K562 (cell line): ENCODE measurements at regions not wholly inside any gene's neighbourhood (a gene's known extent, or its start where the extent isn't known, plus 50 kb on each side); places are given as distances from the start of the nearest gene placed in this dataset.
A peak's percentile ranks its signal among the peaks of the same experiment; 100 is the strongest.

Source experiments
- BMI1 ChIP-seq: fragments of 150-350 bp; IDR thresholded peaks from 2 replicates; pipeline ENCODE4 v1.6.1; 2014; ENCODE audit warnings: low read length
- BRD9 ChIP-seq: fragments of 450-650 bp; IDR thresholded peaks from 2 replicates; pipeline ENCODE4 v1.6.1; 2018; ENCODE audit warnings: low read depth; ENCODE audit not compliant: partially characterized antibody
- CHAMP1 ChIP-seq: fragments of 450-650 bp; IDR thresholded peaks from 2 replicates; pipeline ENCODE4 v1.6.1; 2016; ENCODE audit warnings: mild to moderate bottlenecking
- FOXJ3 ChIP-seq: sonication (generic); formaldehyde crosslinking; IDR thresholded peaks from 2 replicates; pipeline ENCODE4 v1.4.0; 2020; ENCODE audit warnings: mild to moderate bottlenecking, missing genetic modification reagents
- HBP1 ChIP-seq: fragments of 450-650 bp; formaldehyde crosslinking; IDR thresholded peaks from 2 replicates; pipeline ENCODE4 v1.4.0; 2022; ENCODE audit warnings: missing genetic modification characterization
- HCFC1 ChIP-seq: IDR thresholded peaks from 2 replicates; pipeline ENCODE4 v1.6.1; 2012; ENCODE audit warnings: low read depth, low read length, improper control_type of control experiment
- HDAC3 ChIP-seq: fragments of 450-650 bp; IDR thresholded peaks from 2 replicates; pipeline ENCODE4 v1.6.1; 2018; ENCODE audit warnings: borderline replicate concordance, mild to moderate bottlenecking, moderate library complexity; ENCODE audit not compliant: partially characterized antibody
- HDGF ChIP-seq: fragments of 450-650 bp; IDR thresholded peaks from 2 replicates; pipeline ENCODE4 v1.6.1; 2016
- MCM3 ChIP-seq: fragments of 450-650 bp; IDR thresholded peaks from 2 replicates; pipeline ENCODE4 v1.6.1; 2016
- MED1 ChIP-seq: sonication (generic); formaldehyde crosslinking; IDR thresholded peaks from 2 replicates; pipeline ENCODE4 v1.8.1; 2023; ENCODE audit warnings: missing genetic modification reagents, borderline replicate concordance
- NFATC3 ChIP-seq: fragments of 450-650 bp; IDR thresholded peaks from 2 replicates; pipeline ENCODE4 v1.6.1; 2017; ENCODE audit warnings: mild to moderate bottlenecking
- PTRF ChIP-seq: fragments of 450-650 bp; IDR thresholded peaks from 2 replicates; pipeline ENCODE4 v1.6.1; 2016; ENCODE audit warnings: mild to moderate bottlenecking, missing genetic modification characterization, missing compliant biosample characterization
- RB1 ChIP-seq: fragments of 450-650 bp; IDR thresholded peaks from 2 replicates; pipeline ENCODE4 v1.6.1; 2017; ENCODE audit warnings: low read depth, mild to moderate bottlenecking
- RBM22 ChIP-seq: fragments of 200-400 bp; formaldehyde crosslinking; IDR thresholded peaks from 2 replicates; pipeline ENCODE4 v1.6.1; 2018; ENCODE audit warnings: low read length, low read depth; ENCODE audit not compliant: poor library complexity, severe bottlenecking
- RFX5 ChIP-seq: IDR thresholded peaks from 2 replicates; pipeline ENCODE4 v1.6.1; 2011; ENCODE audit warnings: low read depth, mild to moderate bottlenecking, improper control_type of control experiment, low read length
- SIN3A ChIP-seq, 2 experiments: fragments of 150-350 bp in 1 of 2; IDR thresholded peaks; 2 replicates each; pipeline ENCODE4 v1.6.1; 2011 to 2016; ENCODE audit warnings: borderline replicate concordance in 2 of 2, low read depth in 2 of 2, low read length in 2 of 2, mild to moderate bottlenecking in 2 of 2, moderate library complexity in 2 of 2; ENCODE audit not compliant: control insufficient read depth in 1 of 2
- SIN3B ChIP-seq: fragments of 450-650 bp; IDR thresholded peaks from 2 replicates; pipeline ENCODE4 v1.6.1; 2017; ENCODE audit warnings: low read depth, mild to moderate bottlenecking, moderate library complexity
- TBL1XR1 ChIP-seq, 2 experiments: IDR thresholded peaks; 2 replicates each; pipeline ENCODE4 v1.6.1; 2012; ENCODE audit warnings: improper control_type of control experiment in 2 of 2, low read length in 2 of 2, mild to moderate bottlenecking in 1 of 2
- U2AF1 ChIP-seq: fragments of 200-400 bp; formaldehyde crosslinking; optimal IDR thresholded peaks from 2 replicates; pipeline ENCODE3; 2017; ENCODE audit warnings: mild to moderate bottlenecking, low read depth, low read length, moderate library complexity
- ZBTB7A ChIP-seq: IDR thresholded peaks from 2 replicates; pipeline ENCODE4 v1.6.1; 2011; ENCODE audit warnings: low read depth, mild to moderate bottlenecking, low read length, moderate library complexity, borderline replicate concordance; ENCODE audit not compliant: control insufficient read depth
- ZNF121 ChIP-seq: sonication (generic); formaldehyde crosslinking; conservative IDR thresholded peaks from 2 replicates; pipeline ENCODE4 v1.8.0; 2022; ENCODE audit warnings: missing genetic modification reagents
- ZNF696 ChIP-seq: fragments of 250-450 bp; sonication (Bioruptor Pico); conservative IDR thresholded peaks from 2 replicates; pipeline ENCODE4 v1.4.0; 2020; ENCODE audit warnings: mild to moderate bottlenecking, moderate library complexity
- TF ChIP-seq, protein P1 (sequence below): fragments of 250-450 bp; sonication (Bioruptor Pico); IDR thresholded peaks from 2 replicates; pipeline ENCODE4 v1.9.0; 2021; ENCODE audit warnings: mild to moderate bottlenecking
- TF ChIP-seq, protein P2 (sequence below): fragments of 450-650 bp; formaldehyde crosslinking; IDR thresholded peaks from 2 replicates; pipeline ENCODE4 v1.4.0; 2020; ENCODE audit warnings: mild to moderate bottlenecking, moderate library complexity

DNA sequence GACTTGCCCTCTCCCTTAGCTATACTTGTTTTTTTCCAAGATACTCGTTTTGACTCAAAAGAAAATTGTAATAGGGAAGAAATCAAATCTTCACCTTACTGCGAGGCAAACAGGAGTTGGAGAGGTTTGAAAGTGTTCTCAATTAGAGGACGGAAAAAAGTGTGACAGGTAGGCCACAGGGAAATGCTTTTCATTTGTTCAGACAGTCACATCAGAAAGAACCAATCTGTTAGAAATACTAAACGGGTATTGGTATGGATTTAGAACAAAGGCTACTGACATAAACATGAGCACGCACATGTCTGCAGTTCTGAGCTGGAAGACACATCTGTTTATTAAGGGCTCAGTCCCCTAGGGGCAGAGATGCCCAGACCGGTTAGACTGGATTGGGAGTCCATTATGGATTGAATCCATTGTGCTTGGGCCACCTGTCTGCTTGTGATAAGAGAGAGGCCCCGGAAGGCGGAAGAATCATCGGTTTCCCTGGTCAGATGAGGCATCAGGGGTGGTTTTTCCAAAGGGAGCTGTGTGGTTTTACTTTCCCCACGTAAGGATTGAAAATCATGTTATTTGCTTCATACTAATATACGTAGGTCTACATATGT lies 220.9 kb upstream of the MYLIP start (continued):
- TF ChIP-seq, protein P1, sequence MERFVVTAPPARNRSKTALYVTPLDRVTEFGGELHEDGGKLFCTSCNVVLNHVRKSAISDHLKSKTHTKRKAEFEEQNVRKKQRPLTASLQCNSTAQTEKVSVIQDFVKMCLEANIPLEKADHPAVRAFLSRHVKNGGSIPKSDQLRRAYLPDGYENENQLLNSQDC (CRISPR knock-in tag) = no peak
- TF ChIP-seq PTRF (no peak), ZNF121 (CRISPR knock-in tag) (no peak), HDAC3 (peak; percentile 16), BMI1 (no peak), TBL1XR1 (IDR thresholded peaks at IDR 0.05; ENCODE audit: low read length in 2 of 2) (no peak), RFX5 (no peak), FOXJ3 (no peak), MED1 (no peak), RB1 (no peak), SIN3A (IDR thresholded peaks at IDR 0.05; ENCODE audit: borderline replicate concordance in 2 of 2, control insufficient read depth in 1 of 2, low read depth in 2 of 2, low read length in 2 of 2) (no peak), CHAMP1 (no peak), ZNF696 (no peak), HDGF (no peak), ZBTB7A (no peak), HBP1 (CRISPR knock-in tag) (no peak), HCFC1 (no peak), RBM22 (no peak), MCM3 (no peak), NFATC3 (no peak), BRD9 (no peak), U2AF1 (no peak), SIN3B (no peak)
- TF ChIP-seq, protein P2, sequence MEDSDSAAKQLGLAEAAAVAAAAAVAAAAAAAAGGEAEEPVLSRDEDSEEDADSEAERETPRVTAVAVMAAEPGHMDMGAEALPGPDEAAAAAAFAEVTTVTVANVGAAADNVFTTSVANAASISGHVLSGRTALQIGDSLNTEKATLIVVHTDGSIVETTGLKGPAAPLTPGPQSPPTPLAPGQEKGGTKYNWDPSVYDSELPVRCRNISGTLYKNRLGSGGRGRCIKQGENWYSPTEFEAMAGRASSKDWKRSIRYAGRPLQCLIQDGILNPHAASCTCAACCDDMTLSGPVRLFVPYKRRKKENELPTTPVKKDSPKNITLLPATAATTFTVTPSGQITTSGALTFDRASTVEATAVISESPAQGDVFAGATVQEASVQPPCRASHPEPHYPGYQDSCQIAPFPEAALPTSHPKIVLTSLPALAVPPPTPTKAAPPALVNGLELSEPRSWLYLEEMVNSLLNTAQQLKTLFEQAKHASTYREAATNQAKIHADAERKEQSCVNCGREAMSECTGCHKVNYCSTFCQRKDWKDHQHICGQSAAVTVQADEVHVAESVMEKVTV (CRISPR knock-in tag) = no peak
